Endothelial cell of umbilical vein (primary cell): ENCODE measurements at regions not wholly inside any gene's neighbourhood (a gene's known extent, or its start where the extent isn't known, plus 50 kb on each side); places are given as distances from the start of the nearest gene placed in this dataset.

Experiments
- BruUV-seq: library from RNA; stranded (reverse); fragments of 400-500 nt; replicated peaks from 2 replicates; lab custom pipeline; 2021; lab: Mats Ljungman, UMichigan
- CTCF ChIA-PET: fragments of 300-600, 350-600 bp; sonication (Branson Sonifier 250); formaldehyde crosslinking; loops from one replicate; lab custom pipeline; 2021; ENCODE audit warnings: antibody characterized with exemption, inconsistent platforms; lab: Charles Lee
- POLR2A ChIA-PET: fragments of 300-600, 350-600 bp; sonication (Branson Sonifier 250); formaldehyde crosslinking; loops from one replicate; lab custom pipeline; 2021; ENCODE audit warnings: antibody characterized with exemption, inconsistent platforms; lab: Charles Lee
- DNase-seq: peaks from one replicate; pipeline ENCODE4 v3.0.0-alpha.2; 2011; ENCODE audit warnings: low read depth, low spot score
- FAIRE-seq: peaks from 2 replicates; lab custom pipeline; 2011; peaks lifted over from hg19 to GRCh38; lab: Jason Lieb, UNC
- H2AFZ ChIP-seq: 2 replicates; pipeline ENCODE4 v1.6.0; 2012; ENCODE audit warnings: low read depth, low read length, control low read depth, inconsistent platforms
- H3K27ac ChIP-seq: 2 replicates; pipeline ENCODE4 v1.5.1; 2011; ENCODE audit warnings: low read depth, mild to moderate bottlenecking, control low read depth, low read length, moderate library complexity; ENCODE audit not compliant: insufficient read depth
- H3K27me3 ChIP-seq, 2 experiments: 2 replicates each; pipeline versions ENCODE4 v1.6.0 to v1.6.1; 2011; ENCODE audit warnings: low read length in 2 of 2, mixed read lengths in 1 of 2; ENCODE audit not compliant: control insufficient read depth in 2 of 2, insufficient read depth in 2 of 2
- H3K36me3 ChIP-seq, 2 experiments: 2 replicates in 1 of 2; 3 replicates in 1 of 2; pipeline ENCODE4 v1.5.1; 2011; ENCODE audit warnings: low read length in 2 of 2, mild to moderate bottlenecking in 1 of 2, moderate library complexity in 1 of 2; ENCODE audit not compliant: control insufficient read depth in 2 of 2, insufficient read depth in 2 of 2; ENCODE audit errors: extremely low read depth in 1 of 2
- H3K4me1 ChIP-seq: 3 replicates; pipeline ENCODE4 v1.5.1; 2011; ENCODE audit warnings: mild to moderate bottlenecking, low read length; ENCODE audit not compliant: control insufficient read depth, insufficient read depth; ENCODE audit errors: extremely low read depth
- H3K4me2 ChIP-seq: 2 replicates; pipeline ENCODE4 v1.6.1; 2011; ENCODE audit warnings: low read length, control low read depth, mixed read lengths; ENCODE audit not compliant: insufficient read depth
- H3K4me3 ChIP-seq, 3 experiments: fragments of 200-600 bp in 1 of 3; sonication (generic), shearing (Covaris generic) in 1 of 3; replicated peaks in 1 of 3; 2 replicates each; pipeline ENCODE4 v1.5.1; 2011 to 2016; ENCODE audit warnings: control low read depth in 3 of 3, low read length in 3 of 3, mild to moderate bottlenecking in 2 of 3, inconsistent platforms in 1 of 3, low read depth in 1 of 3, moderate library complexity in 1 of 3; ENCODE audit not compliant: insufficient read depth in 1 of 3
- H3K79me2 ChIP-seq: 2 replicates; pipeline ENCODE4 v1.6.0; 2012; ENCODE audit warnings: low read length, inconsistent platforms; ENCODE audit not compliant: control insufficient read depth, insufficient read depth
- H3K9ac ChIP-seq: replicated peaks from 2 replicates; pipeline ENCODE3; 2011; ENCODE audit warnings: low read length, control low read depth; ENCODE audit not compliant: insufficient read depth; ENCODE audit errors: extremely low read depth
- H3K9me1 ChIP-seq: replicated peaks from 3 replicates; pipeline ENCODE4 v1.6.0; 2011; ENCODE audit warnings: mild to moderate bottlenecking, low read length; ENCODE audit not compliant: control insufficient read depth, insufficient read depth; ENCODE audit errors: extremely low read depth
- H3K9me3 ChIP-seq: replicated peaks from 2 replicates; pipeline ENCODE4 v1.5.1; 2012; ENCODE audit warnings: low read length, inconsistent platforms; ENCODE audit not compliant: control insufficient read depth, insufficient read depth
- H4K20me1 ChIP-seq: replicated peaks from 2 replicates; pipeline ENCODE3; 2011; ENCODE audit warnings: mild to moderate bottlenecking, low read length; ENCODE audit not compliant: control insufficient read depth, insufficient read depth; ENCODE audit errors: extremely low read depth
- CTCF ChIP-seq, 2 donors: IDR thresholded peaks; 1 replicate in 1 of 2; 2 replicates in 1 of 2; pipeline ENCODE4 v1.5.1; 2011; ENCODE audit warnings: low read length in 2 of 2, mild to moderate bottlenecking in 2 of 2, moderate library complexity in 2 of 2, control low read depth in 1 of 2, inconsistent platforms in 1 of 2, low read depth in 1 of 2; ENCODE audit not compliant: insufficient read depth in 1 of 2; ENCODE audit errors: extremely low read depth in 1 of 2
- EZH2 ChIP-seq: IDR thresholded peaks from 2 replicates; pipeline ENCODE4 v1.6.1; 2012; ENCODE audit warnings: borderline replicate concordance, low read depth, mild to moderate bottlenecking, moderate library complexity, low read length, inconsistent platforms; ENCODE audit not compliant: severe bottlenecking
- FOS ChIP-seq: IDR thresholded peaks from 2 replicates; pipeline ENCODE4 v1.6.1; 2011; ENCODE audit warnings: mild to moderate bottlenecking, low read length, moderate library complexity, borderline replicate concordance; ENCODE audit not compliant: insufficient read depth
- GATA2 ChIP-seq: IDR thresholded peaks from 2 replicates; pipeline ENCODE4 v1.7.0; 2011; ENCODE audit warnings: low read depth, mild to moderate bottlenecking, moderate library complexity, mixed read lengths, low read length; ENCODE audit not compliant: insufficient read length, insufficient read depth
- JUN ChIP-seq: IDR thresholded peaks from 2 replicates; pipeline ENCODE4 v1.6.1; 2011; ENCODE audit warnings: borderline replicate concordance, low read depth; ENCODE audit not compliant: insufficient read length, insufficient read depth
- MYC ChIP-seq: IDR thresholded peaks from one replicate; pipeline ENCODE4 v1.6.1; 2011; ENCODE audit warnings: mild to moderate bottlenecking, low read depth, low read length
- POLR2A ChIP-seq: IDR thresholded peaks from 2 replicates; pipeline ENCODE4 v1.6.1; 2012; ENCODE audit warnings: low read depth, mild to moderate bottlenecking, control low read depth, low read length
- POLR2AphosphoS5 ChIP-seq: IDR thresholded peaks from 2 replicates; pipeline ENCODE4 v1.6.1; 2012; ENCODE audit warnings: low read depth, mild to moderate bottlenecking, control low read depth, low read length, moderate library complexity; ENCODE audit not compliant: insufficient read depth
- dilution Hi-C: fragments of 300-500 bp; cut with MboI; formaldehyde crosslinking; loops from one replicate; pipeline ENCODE4 v1.15.0; 2019; ENCODE audit warnings: low sequenced_read_pairs; ENCODE audit not compliant: extremely low pct_ligation_motif_present
- intact Hi-C: fragments of 100-400 bp; cut with micrococcal nuclease; formaldehyde crosslinking; loops from one replicate; pipeline ENCODE4 v1.10.0; 2022
- TF ChIP-seq, protein P1 (sequence below): IDR thresholded peaks from 2 replicates; pipeline ENCODE4 v1.6.1; 2011; ENCODE audit not compliant: insufficient read depth, insufficient read length

DNA sequence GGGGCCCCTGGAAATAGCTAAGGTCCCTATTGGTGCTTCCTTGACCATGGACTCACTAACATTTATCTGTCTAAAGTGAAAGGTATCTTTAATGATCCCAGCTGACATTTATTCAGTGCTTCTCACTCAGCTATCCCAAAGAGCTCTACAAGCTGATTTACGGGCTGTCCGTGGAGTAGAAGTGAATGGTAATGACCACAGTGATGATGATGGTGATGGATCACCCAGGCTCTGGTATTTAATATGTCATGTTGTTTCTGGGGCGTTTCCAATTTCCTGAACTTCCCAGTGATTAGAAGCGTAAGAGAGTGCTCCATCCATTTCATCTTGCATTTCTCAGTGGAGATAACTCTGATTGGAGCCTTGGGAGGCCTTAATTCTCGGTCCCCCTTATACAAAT lies 304.3 kb downstream of the HRH4 start:
- Histone ChIP-seq H3K27ac (no peak overlapping the region), H2AFZ (no peak overlapping the region), H3K36me3 (no peaks in the 10 kb centered on the region), H3K79me2 (no peaks in the 10 kb centered on the region), H3K9me3 (no peaks in the 10 kb centered on the region), H3K4me2 (no peak overlapping the region), H3K4me3 (no peak overlapping the region), H3K27me3 (peaks cover 3 to 8% of the 10 kb centered on the region in 2 experiments), H3K4me1 (no peaks in the 10 kb centered on the region), H4K20me1 (no peaks in the 10 kb centered on the region), H3K9ac (no peak overlapping the region), H3K9me1 (no peaks in the 10 kb centered on the region)
- FAIRE-seq (no peak), DNase-seq (no peak)
- TF ChIP-seq JUN = no peak
- no peak for TF ChIP-seq FOS
- no peak for TF ChIP-seq POLR2A
- TF ChIP-seq GATA2 = no peak
- TF ChIP-seq EZH2 = no peak
- no peak for TF ChIP-seq MYC
- TF ChIP-seq POLR2AphosphoS5 = no peak
- no peak for TF ChIP-seq CTCF (IDR thresholded peaks at IDR 0.05; ENCODE audit: extremely low read depth in 1 of 2, insufficient read depth in 1 of 2, low read depth in 1 of 2, low read length in 2 of 2)
- TF ChIP-seq, protein P1, sequence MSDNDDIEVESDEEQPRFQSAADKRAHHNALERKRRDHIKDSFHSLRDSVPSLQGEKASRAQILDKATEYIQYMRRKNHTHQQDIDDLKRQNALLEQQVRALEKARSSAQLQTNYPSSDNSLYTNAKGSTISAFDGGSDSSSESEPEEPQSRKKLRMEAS = no peak
- CTCF ChIA-PET = no interaction called here
- dilution Hi-C loops (no loop called here), intact Hi-C loops (no loop called here)
- BruUV-seq = no TSS peak
- POLR2A ChIA-PET = no interaction called here
